EL (cell line): ENCODE measurements at regions not wholly inside any gene's neighbourhood (a gene's known extent, or its start where the extent isn't known, plus 50 kb on each side); places are given as distances from the start of the nearest gene placed in this dataset.
A peak's percentile ranks its signal among the peaks of the same experiment; 100 is the strongest.

ENCODE experiments used
- DNase-seq: peaks from one replicate; pipeline ENCODE4 v3.0.0-alpha.2; 2016

DNA sequence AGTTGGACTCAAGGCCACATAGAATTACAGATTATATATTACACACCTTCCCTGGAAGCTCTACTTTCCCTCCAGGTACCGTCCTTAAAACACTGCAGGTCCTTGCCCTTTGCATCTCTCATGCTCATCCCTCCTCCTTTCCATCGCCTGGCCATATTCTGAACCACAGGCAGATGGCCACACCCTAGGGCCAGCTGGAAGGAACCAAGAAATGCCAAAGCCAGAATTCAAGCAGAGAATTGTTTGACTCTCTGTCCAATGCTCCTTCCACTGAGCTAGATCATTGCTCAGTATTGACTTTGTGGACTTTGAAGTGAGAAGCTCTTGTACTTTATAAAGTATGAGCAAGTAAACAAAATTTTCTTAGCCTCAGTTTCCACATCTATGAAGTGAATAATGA, 170.3 kb upstream of the SLC24A5 start:
- DNase-seq: no peak

DNA sequence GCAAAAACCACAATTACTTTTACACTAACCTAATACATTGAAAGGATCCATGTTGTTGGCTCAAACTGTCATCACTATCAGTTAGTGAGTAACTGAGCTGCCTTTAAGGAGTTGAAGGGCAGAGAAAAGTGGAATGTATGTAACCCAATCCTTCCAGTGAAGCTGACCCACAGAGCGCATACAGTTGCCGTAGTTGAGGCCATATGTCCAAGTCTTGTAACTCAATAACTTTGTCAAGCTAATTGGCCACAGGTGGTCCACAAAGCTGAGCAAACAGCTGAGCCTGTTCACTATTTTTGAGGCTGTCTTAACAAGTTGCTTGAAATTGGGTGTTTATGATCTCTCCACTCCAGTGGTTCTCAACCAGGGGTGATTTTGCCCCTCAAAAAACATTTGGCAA, 169.0 kb upstream of the SLC24A5 start:
- no peak for DNase-seq

DNA sequence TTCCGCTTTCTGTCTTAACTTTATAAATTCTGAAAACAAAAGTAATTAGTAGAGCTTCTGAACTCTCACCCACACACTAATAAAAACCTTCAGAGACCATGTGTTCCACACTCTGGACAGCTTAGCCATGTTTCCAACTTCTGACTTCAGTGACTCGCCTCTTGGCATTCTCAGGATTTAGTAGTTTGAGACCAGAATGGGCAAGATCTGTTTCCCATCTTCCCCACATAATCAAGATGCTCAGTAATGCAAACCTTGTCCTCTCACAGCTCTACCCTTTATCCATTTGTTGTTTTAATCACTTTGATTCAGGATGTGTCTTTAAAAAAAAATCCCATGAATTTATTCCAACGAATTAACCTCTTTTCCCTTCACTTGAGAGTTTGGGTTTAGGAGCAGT, 166.6 kb upstream of the SLC24A5 start:
- DNase-seq: no peak

DNA sequence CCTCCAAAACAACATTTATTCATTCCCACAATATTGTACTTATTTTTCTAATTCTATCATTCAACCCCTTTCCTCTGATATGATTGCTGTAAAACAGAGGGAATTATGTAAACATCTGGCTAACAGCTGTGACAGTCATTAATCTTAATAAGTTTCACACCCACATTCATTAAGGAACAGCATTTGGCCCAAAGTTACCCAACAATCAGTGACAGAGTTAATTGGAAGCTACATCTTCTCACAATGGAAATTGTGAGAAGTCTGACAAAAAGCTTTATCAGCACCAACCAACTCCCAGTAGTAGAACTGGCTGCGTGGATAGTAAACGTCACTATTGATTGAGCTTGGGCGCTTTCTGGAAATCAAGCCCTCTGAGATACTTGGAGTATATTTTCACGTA, 165.8 kb upstream of the SLC24A5 start:
- no peak for DNase-seq

DNA sequence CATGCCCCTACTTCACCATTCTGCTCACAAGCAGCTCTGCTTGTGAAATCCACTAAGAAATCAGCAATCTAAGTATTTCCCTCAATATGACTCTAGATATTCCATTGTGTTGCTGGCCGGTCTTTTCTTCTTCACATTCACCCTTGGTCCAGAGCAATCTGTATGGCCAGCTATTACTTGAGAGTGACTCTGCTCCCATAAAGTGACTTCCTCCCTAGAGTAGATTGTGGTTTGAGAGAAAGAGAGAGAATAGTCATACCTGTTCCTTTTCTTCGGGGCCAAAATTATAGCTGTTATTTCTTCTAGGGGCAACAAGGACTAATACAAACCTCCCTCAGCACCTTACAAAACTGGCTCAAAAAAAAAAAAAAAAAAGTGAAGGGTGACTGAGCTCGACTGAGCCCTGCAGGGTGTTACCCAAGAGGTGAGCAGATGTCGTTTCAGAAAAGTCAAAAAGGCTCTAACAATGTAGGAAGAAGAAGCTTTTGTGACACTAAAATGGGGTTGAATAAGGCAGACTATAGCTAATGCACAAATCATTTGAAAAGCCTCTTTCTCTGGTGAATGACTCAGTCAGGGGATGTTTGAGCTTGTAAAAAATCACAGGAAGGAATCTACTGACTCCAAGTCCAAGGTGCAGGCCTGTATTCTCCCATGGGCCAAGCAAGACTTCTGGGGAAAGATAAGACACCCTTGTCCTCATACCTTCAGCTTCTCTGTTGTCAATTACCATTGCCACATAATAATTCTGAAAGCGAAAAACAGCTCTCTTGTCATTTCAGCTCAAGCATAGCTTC, 161.0 kb upstream of the SLC24A5 start:
- no peak for DNase-seq

DNA sequence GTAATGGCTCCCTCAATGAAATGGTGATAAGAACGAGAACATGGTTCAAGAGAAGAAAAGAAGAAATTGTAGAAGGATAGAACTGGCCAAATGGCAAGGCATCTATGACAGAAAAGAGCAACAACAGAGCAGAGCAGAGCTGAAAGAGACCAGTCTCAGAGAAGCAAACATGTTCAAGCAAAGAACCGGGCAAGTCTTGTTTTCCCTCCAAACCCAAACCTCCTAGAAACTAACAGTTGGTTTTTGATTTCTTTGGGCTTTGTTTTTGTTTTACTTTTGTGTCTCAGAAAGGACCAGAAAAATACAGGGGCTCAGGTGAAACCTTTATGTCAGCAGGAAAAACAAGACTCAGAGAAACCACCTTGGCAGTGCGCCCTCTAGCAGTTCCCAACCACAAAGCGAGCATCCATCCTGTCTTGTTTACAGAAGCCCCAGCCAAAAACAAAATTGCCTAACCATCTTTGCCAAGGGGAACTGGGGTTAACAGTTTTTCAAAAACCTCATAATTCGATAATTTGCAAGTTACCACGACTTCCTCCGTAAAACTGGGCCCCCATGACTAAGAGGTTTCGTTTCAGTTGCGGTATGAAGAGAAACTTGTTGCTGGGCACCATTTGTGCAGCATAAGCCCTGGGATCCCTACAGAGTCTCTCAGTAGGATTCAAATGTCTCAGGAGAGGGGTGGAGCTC, 159.2 kb upstream of the SLC24A5 start:
- no peak for DNase-seq

DNA sequence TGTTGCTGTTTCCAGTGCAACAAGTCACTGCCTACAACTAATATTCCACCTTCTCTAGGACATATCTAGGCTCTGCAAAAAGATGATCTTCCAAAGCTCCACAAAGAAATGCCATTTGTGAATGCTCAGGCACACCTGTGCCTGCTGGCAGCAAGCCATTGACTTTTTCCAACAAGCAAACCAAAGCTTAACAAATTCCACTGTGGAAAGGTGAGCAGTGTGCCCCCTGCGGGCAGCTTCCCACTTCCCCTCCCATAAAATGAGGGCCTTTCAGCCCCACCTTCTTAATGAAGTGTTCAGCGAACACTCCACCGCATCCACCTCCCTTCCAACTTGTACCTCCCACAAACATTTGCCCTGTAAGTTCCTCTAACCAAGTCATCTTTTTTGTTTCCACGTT, 157.5 kb upstream of the SLC24A5 start:
- DNase-seq: no peak

DNA sequence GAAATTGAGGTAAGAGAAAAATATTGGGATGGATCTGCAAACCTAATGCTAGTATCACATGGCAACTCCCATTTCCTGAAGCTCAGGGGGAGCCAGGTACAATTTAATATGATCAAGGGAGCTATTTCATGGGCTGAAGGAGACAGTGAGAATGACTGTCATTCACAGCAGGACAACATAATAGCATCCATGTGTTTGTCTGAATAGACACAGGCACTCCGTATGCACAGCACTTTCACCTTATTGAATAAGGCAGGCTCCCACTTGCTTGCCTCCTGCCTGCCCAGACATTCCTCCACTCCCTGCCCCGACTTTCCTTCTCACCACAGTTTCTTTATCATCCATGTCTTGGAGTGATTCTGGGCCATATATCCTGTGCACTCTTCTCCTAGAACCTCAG, 156.6 kb upstream of the SLC24A5 start:
- DNase-seq: no peak

DNA sequence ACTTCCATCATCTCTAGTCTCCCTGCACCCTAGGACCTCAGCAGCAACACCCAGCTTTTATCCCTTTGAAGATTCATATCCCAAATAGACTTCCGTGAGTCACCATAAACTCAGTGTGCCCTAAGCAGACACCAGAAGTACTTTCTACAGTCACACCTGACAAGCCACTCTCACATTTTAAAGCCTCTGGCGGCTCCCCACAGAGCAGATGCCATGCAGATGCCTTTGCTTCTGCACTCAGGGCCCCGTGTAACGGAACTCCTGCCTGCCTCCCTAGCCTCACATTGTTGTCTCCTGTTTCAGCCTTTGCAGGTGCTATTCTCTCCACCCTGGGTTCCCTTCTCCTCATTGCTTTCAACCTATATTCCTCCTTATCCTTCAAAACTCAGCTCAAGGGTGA, 155.5 kb upstream of the SLC24A5 start:
- no peak for DNase-seq

DNA sequence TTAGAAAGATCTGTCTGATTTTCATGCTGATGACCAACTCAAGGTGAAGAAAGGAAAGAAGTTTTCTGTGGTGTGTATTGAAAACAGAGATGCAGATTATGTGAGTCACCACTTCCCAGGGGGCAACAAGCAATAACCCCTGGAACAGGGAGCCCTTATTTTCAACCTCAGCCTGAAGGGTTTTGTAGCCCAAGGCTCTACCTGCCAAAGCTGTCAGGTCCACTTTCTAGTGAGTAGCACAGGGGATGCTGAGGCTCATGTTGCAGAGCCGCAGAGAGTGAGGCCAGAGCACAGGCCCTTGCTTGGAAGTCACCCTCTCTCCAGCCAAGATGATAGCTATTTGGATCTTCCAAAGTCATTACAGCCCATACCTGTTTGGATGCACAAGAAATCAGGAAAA, 152.2 kb upstream of the SLC24A5 start:
- no peak for DNase-seq

DNA sequence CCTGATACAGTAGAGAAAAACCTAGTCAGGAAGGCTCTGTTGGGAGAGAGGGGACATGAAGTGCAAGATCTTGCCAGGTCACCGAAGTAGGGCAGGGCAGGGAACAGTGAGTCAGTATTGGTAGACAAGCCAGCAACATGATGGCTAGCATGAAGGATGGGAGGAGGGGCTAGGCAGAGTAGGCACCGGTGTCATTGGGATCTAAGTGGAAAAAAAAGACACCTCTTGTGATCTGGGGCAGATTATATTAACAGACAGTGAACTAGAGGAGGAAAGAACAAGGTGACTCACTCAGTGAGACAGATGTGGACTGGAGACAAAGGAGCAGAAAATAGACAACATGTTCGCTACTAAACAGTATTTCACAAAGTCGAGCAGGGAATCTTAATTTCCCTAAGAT, 149.2 kb upstream of the SLC24A5 start:
- no peak for DNase-seq

DNA sequence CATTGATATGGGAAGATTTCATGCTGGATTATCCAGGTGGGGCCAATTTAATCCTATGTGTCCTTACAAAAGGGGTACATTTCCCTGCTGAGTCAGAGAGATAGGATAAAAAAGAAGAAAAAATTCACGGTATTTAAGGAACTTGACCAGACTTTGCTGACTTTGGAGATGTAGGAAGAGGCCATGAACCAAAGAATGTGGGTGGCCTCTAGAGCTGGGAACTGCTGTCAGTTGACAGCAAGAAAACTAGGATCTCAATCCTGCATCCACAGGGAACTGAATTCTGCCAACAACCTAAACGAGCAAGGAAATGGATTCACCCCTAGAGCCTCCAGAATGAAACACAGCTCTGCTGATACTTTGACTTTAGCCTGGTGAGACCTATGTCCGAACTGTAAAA, 148.1 kb upstream of the SLC24A5 start:
- no peak for DNase-seq

DNA sequence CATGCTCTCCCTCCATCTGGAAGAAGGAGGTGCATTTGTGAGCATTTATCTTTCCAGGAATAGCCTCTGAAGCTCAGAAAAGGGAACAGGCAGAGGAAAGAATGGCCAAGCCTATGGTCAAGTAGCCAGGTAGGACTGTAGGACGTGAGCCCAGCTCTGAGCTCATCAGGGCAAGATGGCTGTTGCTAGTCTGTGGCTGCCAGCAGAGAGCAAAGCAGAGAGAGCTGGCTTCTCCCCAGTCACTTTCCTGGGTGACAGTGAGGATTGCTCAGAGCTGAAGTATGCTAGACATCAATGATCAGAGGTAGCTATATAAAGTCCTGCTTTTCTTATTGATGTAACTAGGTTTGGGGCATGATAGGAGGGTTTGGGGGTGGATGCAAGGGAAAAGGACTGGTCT, 146.1 kb upstream of the SLC24A5 start:
- DNase-seq: no peak

DNA sequence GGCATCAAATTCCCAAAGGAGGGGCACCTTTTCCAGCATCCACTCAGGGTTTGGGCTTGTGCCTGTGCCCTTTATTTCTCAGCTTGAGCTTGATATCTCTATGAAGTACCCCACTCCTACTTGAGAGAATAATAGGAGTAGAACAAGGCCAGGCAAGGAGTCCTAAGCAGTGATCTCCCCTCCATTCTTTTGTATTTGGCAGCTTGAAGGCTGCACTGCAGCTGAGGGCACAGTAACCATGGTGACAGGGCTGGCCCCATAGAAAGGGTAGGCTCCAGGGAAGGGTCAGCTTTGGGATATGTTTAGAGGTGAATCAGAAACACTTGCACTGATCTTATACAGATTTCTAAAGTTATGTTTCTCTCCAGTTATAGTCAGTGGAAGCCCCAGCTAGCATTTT, 145.4 kb upstream of the SLC24A5 start:
- no peak for DNase-seq

DNA sequence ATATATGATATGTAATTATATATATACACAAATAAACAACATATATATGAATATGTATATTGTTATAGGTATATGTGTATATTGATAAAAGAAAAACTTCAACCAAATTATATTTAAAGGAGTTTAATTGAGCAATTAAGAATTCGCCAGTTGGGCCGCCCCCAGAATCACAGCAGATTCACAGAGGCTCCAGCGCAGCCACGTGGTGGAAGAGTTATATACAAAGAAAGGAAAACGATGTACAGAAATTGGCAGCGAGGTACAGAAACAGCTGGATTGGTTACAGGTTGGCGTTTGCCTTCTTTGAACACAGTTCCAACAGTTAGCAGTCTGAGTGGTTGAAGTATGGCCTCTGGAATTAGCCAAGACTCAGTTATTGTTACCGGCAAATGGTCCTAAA, 137.3 kb upstream of the SLC24A5 start:
- DNase-seq: no peak

DNA sequence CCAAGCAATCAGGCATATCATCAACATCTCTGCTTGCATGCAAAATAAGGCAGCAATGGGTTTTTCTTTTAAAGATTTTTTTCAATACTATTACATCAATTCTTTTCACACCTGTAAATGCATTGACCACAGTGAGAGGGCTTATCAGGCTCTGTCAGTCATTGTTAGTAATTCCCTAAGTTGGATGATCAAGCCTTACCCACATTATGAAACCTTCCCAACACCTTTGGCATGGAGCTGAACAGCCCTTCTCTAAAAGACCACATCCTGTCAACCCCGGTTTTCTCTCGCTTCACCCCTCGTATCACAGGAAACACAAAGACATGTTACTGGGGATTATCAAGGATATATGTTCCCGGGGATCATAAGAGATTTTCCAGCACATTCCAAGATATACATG, 135.2 kb upstream of the SLC24A5 start:
- DNase-seq: no peak

DNA sequence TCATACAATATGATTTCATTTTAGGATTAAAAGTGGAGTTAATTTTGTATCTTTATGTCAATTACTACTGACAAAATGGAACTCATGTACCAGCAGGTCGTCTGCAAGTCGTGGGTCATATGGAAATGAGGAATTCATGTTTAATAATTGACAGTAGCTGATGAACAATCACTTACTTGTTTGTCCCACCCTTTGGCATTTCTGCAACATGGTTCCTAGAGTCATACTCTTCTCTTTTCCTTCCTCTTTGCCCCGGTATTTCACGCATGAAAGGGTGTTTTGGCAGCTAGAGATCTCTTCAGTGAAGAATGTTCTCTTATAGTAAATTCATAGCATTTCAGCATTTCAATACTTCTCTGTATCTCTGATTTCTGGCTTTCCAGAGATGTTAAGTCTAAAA, 133.3 kb upstream of the SLC24A5 start:
- DNase-seq: no peak

DNA sequence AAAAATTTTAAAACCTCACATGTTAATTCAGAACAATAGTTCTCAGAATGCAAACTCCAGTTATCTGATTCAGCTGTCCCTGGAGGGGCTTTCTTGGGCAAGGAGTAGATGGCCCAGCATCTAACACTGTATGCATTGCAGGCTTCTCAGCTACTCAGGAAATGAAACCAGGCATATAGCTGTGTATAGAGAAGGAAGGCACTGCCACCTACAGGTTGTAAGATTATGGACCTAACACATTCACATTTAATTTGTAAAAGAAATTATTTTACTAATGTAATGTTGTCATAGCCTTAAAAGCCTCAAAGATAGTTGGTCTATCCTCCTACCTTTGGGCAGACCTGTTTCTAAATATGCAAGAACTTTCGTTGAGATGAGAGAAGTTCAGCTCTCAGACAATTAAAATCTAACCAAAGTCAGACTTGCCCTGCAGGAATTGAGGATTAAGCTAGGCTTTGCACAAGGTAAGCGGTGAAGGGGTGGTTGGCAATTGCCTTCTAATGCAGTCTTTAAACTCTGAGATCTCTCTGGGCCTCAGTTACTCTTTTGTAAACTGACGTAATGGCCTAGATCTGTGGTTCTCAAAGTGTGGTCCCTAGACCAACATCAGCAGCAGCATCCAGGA, 132.8 kb upstream of the SLC24A5 start:
- DNase-seq: peak; percentile 49

DNA sequence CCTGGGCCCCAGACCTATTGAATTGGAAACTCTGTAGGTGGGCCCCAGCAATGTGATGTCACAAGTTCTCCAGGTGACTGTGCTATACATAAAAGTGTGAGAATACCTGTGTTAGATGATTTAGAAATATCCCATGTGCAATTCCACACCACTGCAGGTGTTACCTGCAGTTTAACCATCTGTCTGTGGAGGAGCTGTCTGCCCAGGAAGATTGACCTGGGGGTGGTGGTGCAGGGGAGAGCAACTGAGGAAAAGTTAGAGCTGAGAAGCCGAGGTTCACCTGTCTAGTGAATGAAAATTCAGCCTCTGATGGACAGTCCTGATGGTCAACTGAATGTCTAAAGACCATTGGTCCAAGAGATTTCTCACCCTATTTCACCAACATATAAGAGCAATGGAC, 132.2 kb upstream of the SLC24A5 start:
- DNase-seq: no peak

DNA sequence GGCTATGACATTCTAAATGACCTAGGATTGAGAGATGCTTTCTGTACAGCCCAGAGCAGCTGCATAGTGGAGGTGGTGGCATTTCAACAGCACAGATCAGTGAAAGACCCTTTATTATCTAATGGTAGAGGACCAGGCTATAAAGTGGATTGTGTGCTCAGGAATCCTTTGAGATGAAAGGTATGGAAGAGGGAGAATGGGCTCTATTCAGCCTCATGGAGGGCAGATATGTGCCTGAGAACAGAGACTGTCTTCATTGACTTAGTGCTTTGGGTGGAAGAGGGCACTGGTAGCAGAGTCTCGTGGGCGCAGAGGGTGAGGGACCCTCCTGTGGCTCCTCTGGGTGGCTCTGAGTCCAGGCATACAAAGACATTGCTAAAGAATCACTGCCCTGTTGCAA, 130.0 kb upstream of the SLC24A5 start:
- DNase-seq: no peak

DNA sequence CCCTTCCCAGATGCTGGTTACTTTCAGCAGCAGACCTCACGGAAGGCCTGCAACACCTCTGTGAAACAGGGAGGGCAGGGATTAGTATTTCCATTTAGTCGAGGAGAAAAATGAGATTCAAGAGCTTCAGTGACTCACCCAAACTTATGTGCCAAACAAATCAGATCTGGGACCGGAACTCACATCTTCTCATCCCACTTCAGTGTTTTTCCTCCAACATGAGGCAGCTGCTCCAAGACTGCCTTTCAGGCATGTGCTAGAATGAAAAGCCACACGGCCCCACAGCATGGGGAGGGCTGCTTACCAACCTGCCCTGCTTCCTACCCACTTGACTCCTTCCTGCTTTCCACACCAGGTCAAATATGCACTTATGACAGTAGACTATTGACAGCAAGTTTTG, 129.4 kb upstream of the SLC24A5 start:
- DNase-seq: no peak

DNA sequence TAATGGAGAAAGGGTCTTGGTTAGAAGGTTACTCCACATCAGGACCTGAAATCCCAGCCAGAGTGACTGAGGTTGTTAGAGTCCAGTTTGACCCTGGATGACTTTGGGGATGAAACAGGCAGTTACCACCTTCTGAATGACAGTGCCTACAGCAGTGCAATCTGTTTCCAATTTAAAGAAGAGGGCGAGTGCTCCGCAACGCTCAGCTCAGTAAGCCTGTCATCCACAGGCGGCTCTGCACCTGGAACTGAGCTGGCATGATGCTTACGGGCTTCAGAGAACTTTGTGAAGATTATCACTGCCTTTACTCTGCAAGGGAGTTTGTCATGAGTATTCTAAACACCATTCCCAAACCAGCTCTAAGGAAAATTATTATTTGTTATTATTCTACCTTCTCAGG, 127.7 kb upstream of the SLC24A5 start:
- DNase-seq: no peak

DNA sequence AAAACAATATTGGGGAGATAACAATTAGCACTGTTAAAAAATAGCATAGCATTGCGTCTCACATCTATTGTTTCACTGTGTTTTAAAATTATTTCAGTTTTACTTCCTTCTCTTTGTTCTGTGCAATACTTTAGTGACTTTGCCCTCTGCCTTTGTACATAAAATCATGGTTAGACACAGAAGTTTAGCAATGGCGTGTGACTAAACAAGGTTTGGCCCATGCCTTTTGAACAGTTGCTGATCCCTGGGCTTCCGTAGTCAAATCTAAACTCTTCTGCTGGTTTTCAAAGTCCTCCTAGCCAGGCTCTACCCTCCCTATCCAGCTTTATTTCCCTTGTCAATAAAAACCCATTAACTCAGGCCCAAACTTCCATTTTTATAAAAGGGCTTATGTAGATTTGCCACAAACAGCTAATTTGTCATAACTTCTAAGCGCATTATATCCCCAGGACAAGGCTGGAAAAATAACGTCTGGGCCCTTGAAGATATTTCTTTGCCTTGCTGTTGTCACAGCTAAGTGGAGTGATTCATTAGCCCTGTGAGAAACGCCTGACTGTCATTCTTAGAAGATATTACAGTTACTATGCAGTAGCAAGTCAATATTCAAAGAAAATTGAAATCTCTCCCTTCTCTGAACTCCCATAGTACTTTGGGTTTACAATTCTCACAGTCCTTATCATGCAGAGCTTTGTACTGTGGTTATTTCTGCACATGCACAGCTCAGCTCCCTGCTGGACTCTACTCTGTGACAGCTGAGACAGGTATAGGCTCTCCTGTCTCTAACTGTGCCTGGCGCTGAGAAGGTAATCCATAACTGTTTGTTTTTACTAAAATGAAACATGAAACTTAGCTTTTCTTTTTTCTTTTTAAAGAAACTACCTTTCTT, 123.4 kb upstream of the SLC24A5 start:
- DNase-seq: no peak
